ENCODE measurements at regions not wholly inside any gene's neighbourhood (a gene's known extent, or its start where the extent isn't known, plus 50 kb on each side); places are given as distances from the start of the nearest gene placed in this dataset.

- DNase-seq (ENCODE audit: low spot score) = no peak
These were observed 106.7 kb upstream of the FSHR start for GRCh38 chr2:49260979-49261538.

- DNase-seq (ENCODE audit: low spot score) = no peak
These were observed 105.6 kb upstream of the FSHR start for GRCh38 chr2:49259926-49260325.

GRCh38 chr2:49255409-49255971 lies 101.2 kb upstream of the FSHR start:
- DNase-seq (ENCODE audit: low spot score) = no peak

- DNase-seq (ENCODE audit: low spot score) = no peak
These were observed 100.1 kb upstream of the FSHR start for GRCh38 chr2:49254401-49254800.

GRCh38 chr2:49251766-49252165 lies 97.5 kb upstream of the FSHR start:
- no peak for DNase-seq (ENCODE audit: low spot score)

- no peak for DNase-seq (ENCODE audit: low spot score)
These were observed 96.9 kb upstream of the FSHR start for GRCh38 chr2:49251251-49251650.

- no peak for DNase-seq (ENCODE audit: low spot score)
These were observed 94.2 kb upstream of the FSHR start for GRCh38 chr2:49248506-49248905.

- DNase-seq (ENCODE audit: low spot score) = no peak
These were observed 87.7 kb upstream of the FSHR start for GRCh38 chr2:49241991-49242390.

- no peak for DNase-seq (ENCODE audit: low spot score)
These were observed 87.2 kb upstream of the FSHR start for GRCh38 chr2:49241501-49241900.

GRCh38 chr2:49240608-49241007 lies 86.3 kb upstream of the FSHR start:
- DNase-seq (ENCODE audit: low spot score) = no peak

GRCh38 chr2:49238604-49238960 lies 84.3 kb upstream of the FSHR start:
- DNase-seq (ENCODE audit: low spot score) = no peak

GRCh38 chr2:49237867-49238603 lies 83.7 kb upstream of the FSHR start:
- no peak for DNase-seq (ENCODE audit: low spot score)

- no peak for DNase-seq (ENCODE audit: low spot score)
These were observed 82.0 kb upstream of the FSHR start for GRCh38 chr2:49236316-49236715.

GRCh38 chr2:49226360-49226759 lies 72.0 kb upstream of the FSHR start:
- DNase-seq (ENCODE audit: low spot score) = no peak

- no peak for DNase-seq (ENCODE audit: low spot score)
These were observed 70.8 kb upstream of the FSHR start for GRCh38 chr2:49225126-49225525.

- DNase-seq (ENCODE audit: low spot score) = no peak
These were observed 70.2 kb upstream of the FSHR start for GRCh38 chr2:49224426-49225010.

GRCh38 chr2:49222975-49223528 lies 68.7 kb upstream of the FSHR start:
- no peak for DNase-seq (ENCODE audit: low spot score)

GRCh38 chr2:49219741-49220140 lies 65.4 kb upstream of the FSHR start:
- no peak for DNase-seq (ENCODE audit: low spot score)

- no peak for DNase-seq (ENCODE audit: low spot score)
These were observed 55.9 kb upstream of the FSHR start for GRCh38 chr2:49210191-49210590.

- DNase-seq (ENCODE audit: low spot score) = no peak
These were observed 52.9 kb upstream of the FSHR start for GRCh38 chr2:49207204-49207603.

Data from mesenteric fat pad (tissue), 1 donor.